Activated T-helper 9 cell treated with anti-CD3 and anti-CD28 coated beads, Interleukin-2, amount 50 U/mL, for 16 hours (primary cell): ENCODE measurements at regions not wholly inside any gene's neighbourhood (a gene's known extent, or its start where the extent isn't known, plus 50 kb on each side); places are given as distances from the start of the nearest gene placed in this dataset.
"Not testable (repeated sequence)": the region's sequence is repeated elsewhere in the genome, so short reads cannot be mapped to it uniquely, and the experiment has no call there.

Experiments
- DNase-seq: peaks from one replicate; pipeline ENCODE4 v3.0.0-alpha.2; 2020; ENCODE audit warnings: low read depth

- DNase-seq: no peak
Observed at GRCh38 chr11:35046681-35047080, 92.3 kb upstream of the CD44 start.

- DNase-seq: no peak
Observed at GRCh38 chr11:35047179-35047578, 91.8 kb upstream of the CD44 start.

GRCh38 chr11:35047769-35048168 is 91.2 kb upstream of the CD44 start:
- no peak for DNase-seq

GRCh38 chr11:35048346-35048745 is 90.6 kb upstream of the CD44 start:
- DNase-seq: not testable (repeated sequence)

GRCh38 chr11:35049859-35050531 is 89.0 kb upstream of the CD44 start:
- no peak for DNase-seq

- no peak for DNase-seq
Observed at GRCh38 chr11:35050541-35050995, 88.4 kb upstream of the CD44 start.

- DNase-seq: no peak
Observed at GRCh38 chr11:35056391-35057093, 82.4 kb upstream of the CD44 start.

- DNase-seq: no peak
Observed at GRCh38 chr11:35057926-35058668, 80.9 kb upstream of the CD44 start.

- DNase-seq: no peak
Observed at GRCh38 chr11:35058669-35059434, 80.1 kb upstream of the CD44 start.

GRCh38 chr11:35061516-35062440 is 77.2 kb upstream of the CD44 start:
- DNase-seq: no peak

GRCh38 chr11:35063488-35063931 is 75.5 kb upstream of the CD44 start:
- DNase-seq: no peak

- no peak for DNase-seq
Observed at GRCh38 chr11:35064114-35064800, 74.7 kb upstream of the CD44 start.

- no peak for DNase-seq
Observed at GRCh38 chr11:35065566-35065965, 73.4 kb upstream of the CD44 start.

- DNase-seq: no peak
Observed at GRCh38 chr11:35066030-35066429, 72.9 kb upstream of the CD44 start.

- DNase-seq: peak; percentile 17
Observed at GRCh38 chr11:35066783-35067423, 72.1 kb upstream of the CD44 start.

- no peak for DNase-seq
Observed at GRCh38 chr11:35071722-35072121, 67.2 kb upstream of the CD44 start.

- no peak for DNase-seq
Observed at GRCh38 chr11:35073691-35074419, 65.1 kb upstream of the CD44 start.

- DNase-seq: no peak
Observed at GRCh38 chr11:35076201-35077100, 62.5 kb upstream of the CD44 start.
